ENCODE measurements at regions not wholly inside any gene's neighbourhood (a gene's known extent, or its start where the extent isn't known, plus 50 kb on each side); places are given as distances from the start of the nearest gene placed in this dataset.

GRCh38 chr15:88752501-88752900, 50.7 kb upstream of the ACAN start:
- Mint-ChIP-seq H3K4me1 (ENCODE audit: low read depth) (no peaks in the 10 kb centered on the region), H3K9me3 (ENCODE audit: low read depth) (no peaks in the 10 kb centered on the region), H3K4me3 (ENCODE audit: low read depth) (no peak overlapping the region), H3K36me3 (ENCODE audit: insufficient read depth) (no peaks in the 10 kb centered on the region), H3K27me3 (peaks cover 25% of the 10 kb centered on the region), H3K27ac (no peak overlapping the region)
- TF ChIP-seq CTCF (IDR thresholded peaks at IDR 0.05; ENCODE audit: unreplicated experiment), result no peak
- no peak for DNase-seq (ENCODE audit: low spot score, unreplicated experiment)

GRCh38 chr15:88752951-88753350, 50.3 kb upstream of the ACAN start:
- TF ChIP-seq CTCF (IDR thresholded peaks at IDR 0.05; ENCODE audit: unreplicated experiment), result no peak
- Mint-ChIP-seq H3K27ac (no peak overlapping the region), H3K4me1 (ENCODE audit: low read depth) (no peaks in the 10 kb centered on the region), H3K27me3 (peaks cover 25% of the 10 kb centered on the region), H3K36me3 (ENCODE audit: insufficient read depth) (no peaks in the 10 kb centered on the region), H3K4me3 (ENCODE audit: low read depth) (no peak overlapping the region), H3K9me3 (ENCODE audit: low read depth) (no peaks in the 10 kb centered on the region)
- no peak for DNase-seq (ENCODE audit: low spot score, unreplicated experiment)

Data from progenitor cell of endocrine pancreas (in vitro differentiated cells).